CD4-positive, alpha-beta T cell treated with Interleukin-17A for 4 hours (primary cell): ENCODE measurements at regions not wholly inside any gene's neighbourhood (a gene's known extent, or its start where the extent isn't known, plus 50 kb on each side); places are given as distances from the start of the nearest gene placed in this dataset.
"Not testable (repeated sequence)": the region's sequence is repeated elsewhere in the genome, so short reads cannot be mapped to it uniquely, and the experiment has no call there.

ENCODE experiments used
- DNase-seq: peaks from one replicate; pipeline ENCODE4 v3.0.0-alpha.2; 2020; ENCODE audit warnings: mixed read lengths

GRCh38 chr11:37248145-37248544, 650.1 kb upstream of the RAG2 start:
- DNase-seq = no peak

DNA sequence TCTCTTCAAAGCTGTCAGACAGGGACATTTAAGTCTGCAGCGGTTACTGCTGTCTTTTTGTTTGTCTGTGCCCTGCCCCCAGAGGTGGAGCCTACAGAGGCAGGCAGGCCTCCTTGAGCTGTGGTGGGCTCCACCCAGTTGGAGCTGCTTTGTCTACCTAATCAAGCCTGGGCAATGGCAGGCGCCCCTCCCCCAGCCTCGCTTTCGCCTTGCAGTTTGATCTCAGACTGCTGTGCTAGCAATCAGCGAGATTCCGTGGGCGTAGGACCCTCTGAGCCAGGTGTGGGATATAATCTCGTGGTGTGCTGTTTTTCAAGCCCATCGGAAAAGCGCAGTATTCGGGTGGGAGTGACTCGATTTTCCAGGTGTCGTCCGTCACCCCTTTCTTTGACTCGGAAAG, 648.1 kb upstream of the RAG2 start:
- DNase-seq = not testable (repeated sequence)

DNA sequence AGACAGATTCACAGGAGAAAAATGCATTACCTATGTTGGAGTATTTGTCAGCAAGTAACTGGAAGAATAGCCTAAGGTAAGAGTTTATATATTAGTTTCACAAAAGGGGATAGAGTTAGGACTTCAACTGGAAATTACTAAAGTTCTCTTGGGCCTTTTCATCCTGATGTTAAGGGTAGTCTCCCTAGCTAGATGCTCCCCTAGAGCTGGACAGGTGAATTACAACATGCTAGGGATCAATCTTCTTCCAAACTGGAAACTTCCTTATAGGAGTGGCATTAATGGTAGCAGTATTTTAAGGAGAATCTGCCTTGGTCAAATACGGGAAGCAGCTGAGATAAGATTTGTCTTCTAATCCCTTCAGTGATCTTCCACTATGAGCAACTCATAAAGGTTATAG, 632.8 kb upstream of the RAG2 start:
- DNase-seq = no peak

DNA sequence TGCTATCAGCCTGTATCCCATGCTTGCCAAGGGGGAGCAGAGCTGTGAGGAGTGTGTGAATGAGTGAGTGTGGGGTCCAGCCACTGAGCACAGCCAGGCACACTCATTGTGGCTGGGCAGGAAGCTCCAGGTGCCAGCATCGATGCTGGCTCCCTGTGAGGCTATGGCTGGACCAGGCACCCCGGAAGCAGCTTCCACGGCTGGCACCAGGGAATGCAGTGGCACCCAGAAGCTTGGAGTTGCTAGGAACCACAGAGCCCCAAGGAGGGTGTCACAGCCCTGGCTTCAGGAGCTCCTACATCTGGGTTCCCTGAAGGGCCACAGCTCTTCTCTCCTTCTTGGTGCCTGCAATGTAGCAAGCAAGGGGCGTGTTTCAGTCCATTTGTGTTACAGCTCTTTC, 625.9 kb upstream of the RAG2 start:
- no peak for DNase-seq

DNA sequence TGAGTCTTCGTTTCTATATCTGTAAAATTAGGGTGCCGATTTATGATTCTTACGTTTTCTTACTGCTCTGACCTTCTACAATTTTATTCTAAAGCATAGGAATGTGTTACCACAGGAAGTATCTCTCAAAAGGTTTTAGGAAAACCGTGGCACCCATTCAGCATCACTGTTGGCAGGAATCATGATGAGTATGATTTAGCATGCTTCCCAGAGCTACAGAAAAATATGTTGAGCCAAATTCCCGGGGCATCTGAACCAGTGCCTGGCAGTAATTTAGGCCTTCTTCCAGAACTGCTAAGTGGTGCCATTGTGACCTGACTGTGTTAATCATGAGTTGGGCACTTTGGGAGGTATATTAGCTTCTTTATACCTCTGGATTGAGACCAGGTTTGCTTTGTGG, 605.0 kb upstream of the RAG2 start:
- no peak for DNase-seq

DNA sequence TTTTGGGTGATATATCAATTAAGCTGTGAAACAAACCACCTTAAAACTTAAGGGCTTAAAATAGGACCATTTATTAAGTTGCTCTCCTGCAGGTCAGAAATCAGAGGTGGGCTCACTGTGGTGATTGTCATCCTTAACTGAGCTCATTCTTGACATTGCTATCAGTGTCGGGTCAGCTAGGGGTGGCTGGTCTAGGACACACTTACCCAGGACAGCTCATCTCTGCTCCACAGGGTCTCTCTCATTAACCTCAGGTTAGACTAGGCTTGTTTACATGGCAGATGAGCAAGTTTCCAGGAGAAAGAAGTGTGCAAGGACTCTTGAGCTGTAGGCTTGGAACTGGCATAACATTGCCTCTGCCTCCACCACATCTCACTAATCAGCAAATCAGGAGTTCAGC, 601.0 kb upstream of the RAG2 start:
- DNase-seq = no peak

DNA sequence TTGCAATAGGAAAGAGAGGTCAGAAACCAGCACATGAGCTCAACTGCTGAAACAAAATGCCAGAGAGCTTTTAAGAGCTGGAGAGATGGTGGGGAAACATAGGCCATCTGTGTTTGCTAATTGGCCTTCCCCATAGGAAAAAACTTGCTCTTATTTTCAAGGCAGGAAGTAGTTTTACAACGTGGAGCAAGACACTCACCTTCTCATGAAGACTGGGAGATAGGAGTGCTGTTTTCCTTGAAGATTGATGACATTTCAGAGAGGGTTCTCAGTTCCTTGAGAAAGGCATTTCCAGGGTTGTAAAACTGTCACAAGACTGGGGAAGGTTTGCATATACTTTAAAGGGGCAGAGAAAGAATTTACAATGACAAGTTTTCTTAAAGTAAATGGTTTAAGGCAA, 586.3 kb upstream of the RAG2 start:
- DNase-seq = no peak

- no peak for DNase-seq
These were observed 584.0 kb upstream of the RAG2 start for GRCh38 chr11:37182031-37182430.

GRCh38 chr11:37177721-37178120, 579.7 kb upstream of the RAG2 start:
- DNase-seq = no peak

DNA sequence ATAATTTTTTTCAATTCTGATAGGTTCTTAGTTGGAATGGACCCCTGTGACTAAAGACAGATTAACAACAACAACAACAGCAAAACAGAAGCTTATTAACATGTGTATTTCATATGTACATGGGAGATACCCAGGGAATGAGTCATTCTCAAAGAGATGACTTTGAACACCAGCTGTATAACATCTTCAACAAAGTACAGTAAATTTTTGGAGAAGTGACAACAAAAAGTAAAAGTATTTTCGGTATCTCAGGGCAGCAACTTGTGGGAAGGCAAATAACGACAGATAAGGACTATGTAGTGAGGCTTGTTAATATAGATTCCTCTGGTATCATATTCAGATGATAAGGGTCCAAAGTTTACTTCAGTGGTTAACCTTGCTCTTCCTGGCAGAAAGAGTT, 573.4 kb upstream of the RAG2 start:
- no peak for DNase-seq

GRCh38 chr11:37170311-37170710, 572.3 kb upstream of the RAG2 start:
- no peak for DNase-seq

DNA sequence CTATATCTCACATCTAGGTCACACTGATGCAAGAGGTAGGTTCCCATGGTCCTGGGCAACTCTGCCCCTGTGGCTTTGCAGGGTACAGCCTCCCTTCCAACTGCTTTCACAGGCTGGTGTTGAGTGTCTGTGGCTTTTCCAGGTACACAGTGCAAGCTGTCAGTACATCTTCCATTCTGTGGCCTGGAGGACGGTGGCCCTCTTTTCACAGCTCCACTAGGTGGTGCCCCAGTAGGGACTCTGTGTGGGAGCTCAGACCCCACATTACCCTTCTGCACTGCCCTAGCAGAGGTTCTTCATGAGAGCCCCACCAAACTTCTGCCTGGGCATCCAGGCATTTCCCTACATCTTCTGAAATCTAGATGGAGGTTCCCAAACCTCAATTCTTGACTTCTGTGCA, 547.4 kb upstream of the RAG2 start:
- DNase-seq = not testable (repeated sequence)

DNA sequence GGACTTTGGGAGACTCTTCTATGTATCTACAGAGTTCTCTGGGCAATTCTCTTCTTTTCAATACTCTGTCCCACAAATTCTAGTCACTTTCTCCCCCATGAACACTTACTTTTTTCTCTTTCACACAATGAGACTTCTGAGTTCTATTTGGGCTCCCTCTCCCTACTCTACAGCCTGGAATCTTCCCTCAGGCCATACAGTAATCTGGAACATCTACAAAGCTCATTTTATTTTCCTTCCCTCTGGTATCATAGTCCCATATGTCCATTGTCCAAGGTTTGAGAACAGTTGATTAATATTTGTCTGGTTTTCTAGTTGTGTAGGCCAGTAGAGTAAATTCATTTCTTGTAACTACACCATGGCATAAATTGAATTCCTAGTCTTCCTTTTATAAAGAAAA, 544.6 kb upstream of the RAG2 start:
- DNase-seq = no peak

DNA sequence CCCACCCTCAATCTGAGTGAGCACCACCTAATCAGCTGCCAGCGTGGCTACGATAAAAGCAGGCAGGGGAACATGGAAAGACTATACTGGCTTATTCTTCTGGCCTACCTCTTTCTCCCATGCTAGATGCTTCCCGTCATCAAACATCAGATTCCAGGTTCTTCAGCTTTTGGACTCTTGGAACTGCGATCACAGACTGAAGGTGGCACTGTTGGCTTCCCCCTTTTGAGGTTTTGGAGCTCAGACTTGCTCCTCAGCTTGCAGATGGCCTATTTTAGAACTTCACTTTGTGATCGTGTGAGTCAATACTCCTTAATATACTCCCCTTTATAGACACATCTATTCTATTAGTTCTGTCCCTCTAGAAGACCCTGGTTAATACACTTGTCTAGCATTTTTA, 543.7 kb upstream of the RAG2 start:
- DNase-seq = no peak

GRCh38 chr11:37135606-37136005, 537.6 kb upstream of the RAG2 start:
- DNase-seq = not testable (repeated sequence)

DNA sequence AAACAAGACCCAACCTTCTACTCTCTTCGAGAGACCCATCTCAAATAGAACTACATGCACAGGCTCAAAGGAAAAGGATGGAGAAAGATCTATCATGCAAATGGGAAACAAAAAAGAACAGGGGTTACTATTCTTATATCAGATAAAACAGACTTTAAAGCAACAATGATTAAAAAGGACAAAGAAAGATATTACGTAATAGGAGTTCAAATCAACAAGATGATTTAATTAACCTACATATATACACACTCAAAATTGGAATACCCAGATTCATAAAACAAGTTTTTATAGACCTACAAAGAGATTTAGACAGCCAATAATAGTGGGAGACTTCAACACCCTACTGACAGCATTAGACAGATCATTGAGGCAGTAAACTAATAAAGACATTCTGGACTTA, 536.6 kb upstream of the RAG2 start:
- DNase-seq = no peak

- no peak for DNase-seq
These were observed 526.3 kb upstream of the RAG2 start for GRCh38 chr11:37124384-37124783.

DNA sequence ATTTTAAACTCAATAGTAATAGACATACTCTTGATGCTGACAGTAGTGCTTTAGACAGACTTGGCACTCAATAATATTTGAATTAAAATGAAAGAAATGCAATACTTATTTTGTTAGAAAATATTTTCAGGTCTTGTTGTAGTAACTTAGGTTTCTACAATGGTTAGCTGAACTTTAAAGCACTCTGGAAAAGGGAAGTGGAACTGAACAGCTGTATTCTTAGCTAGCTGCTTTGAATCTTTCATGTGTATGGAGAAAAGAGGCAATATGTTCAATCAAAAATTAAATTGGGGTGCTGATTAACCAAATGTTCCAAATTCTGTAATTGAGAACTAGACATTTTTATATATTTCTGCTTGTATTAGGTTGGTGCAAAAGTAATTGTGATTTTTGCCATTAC, 517.9 kb upstream of the RAG2 start:
- no peak for DNase-seq

DNA sequence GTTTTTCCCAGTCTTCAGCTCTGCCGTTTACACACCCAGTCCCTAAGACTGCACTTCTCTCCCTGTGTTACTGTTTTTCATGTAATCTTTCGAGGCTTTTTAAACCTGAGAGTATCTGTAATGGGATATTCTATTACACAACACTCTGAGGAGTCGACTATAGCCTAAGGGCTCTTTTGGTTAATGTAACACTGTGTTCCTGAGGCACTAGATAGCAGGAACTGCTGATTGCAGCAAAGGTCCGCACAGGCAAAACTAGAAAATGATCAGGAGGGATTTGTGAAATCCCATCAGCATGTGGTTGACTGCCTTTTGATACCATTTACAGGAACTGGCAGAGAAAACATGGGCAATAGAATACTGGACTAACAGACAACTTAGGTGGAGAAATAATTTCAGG, 512.3 kb upstream of the RAG2 start:
- DNase-seq = no peak

DNA sequence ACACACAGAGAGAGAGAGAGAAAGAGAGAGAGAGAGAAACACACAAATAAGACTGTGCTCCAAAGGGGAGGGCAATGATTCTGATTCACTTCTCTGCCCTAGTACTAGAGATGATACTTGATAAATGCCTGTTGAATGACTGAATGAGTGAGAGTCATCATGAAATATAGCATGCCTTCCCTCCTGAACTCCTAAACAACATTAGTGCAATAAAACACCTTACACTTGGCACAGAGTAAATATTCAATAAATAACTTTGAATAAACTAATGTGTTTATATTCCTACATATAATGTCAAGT, 511.2 kb upstream of the RAG2 start:
- DNase-seq = no peak

GRCh38 chr11:37108436-37109285, 510.6 kb upstream of the RAG2 start:
- no peak for DNase-seq

- no peak for DNase-seq
These were observed 509.8 kb upstream of the RAG2 start for GRCh38 chr11:37107831-37108230.

DNA sequence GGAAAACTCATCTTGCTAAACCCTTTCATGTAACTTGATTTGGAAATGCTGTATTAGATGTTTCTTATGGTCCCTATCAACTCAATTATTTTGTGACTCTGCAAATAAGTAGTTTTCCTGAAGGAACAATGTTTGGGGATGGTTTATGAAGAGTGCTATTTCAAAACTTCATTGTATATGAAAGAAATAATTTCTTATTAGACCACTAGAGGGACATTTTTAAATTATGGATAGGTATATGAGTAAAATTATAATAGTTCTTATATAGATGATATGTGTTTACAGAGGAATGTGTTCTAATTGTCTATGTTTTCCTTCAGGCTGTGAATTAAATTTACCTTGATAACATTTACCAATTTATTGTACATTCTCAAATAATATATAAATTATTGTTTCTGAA, 509.4 kb upstream of the RAG2 start:
- no peak for DNase-seq

DNA sequence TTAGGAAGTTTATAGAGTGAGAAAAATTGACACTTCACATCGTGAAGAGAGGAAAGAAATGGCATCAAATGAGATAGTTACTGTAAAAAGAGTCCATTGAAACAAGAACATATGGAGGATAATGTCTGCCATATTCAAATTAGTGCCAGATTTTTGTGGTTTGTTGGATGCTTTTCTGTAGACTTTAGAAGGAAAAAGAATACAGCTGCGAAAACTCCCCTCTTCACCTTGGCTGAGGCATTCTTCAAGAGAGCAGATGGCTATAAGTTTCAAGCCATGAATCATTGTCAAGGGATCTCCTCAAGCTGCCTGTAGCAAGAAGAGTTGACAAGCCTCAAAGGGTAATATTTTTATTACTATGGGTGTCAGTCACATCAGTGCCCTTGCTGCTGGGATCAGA, 507.4 kb upstream of the RAG2 start:
- DNase-seq = no peak

DNA sequence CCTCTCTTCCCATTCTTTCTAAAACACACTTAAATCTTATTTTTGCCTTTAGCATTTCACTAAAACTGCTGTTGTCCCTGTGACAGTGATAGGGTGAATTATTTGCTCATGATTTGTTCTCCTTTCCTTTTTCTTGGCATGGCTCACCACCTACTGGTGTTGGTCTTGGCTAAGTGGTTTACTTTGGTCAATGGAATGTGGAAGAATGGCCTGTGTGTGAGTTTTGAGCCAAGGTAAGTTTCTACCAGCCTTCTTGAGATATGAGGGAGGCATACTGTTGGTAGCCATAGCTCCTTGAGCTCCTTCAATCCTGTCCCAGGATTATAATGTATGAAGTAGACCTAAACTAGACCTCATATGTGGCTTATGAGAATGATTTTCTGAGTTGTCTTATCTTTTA, 506.3 kb upstream of the RAG2 start:
- no peak for DNase-seq

- no peak for DNase-seq
These were observed 502.0 kb upstream of the RAG2 start for GRCh38 chr11:37100008-37100407.
